ENCODE measurements at regions not wholly inside any gene's neighbourhood (a gene's known extent, or its start where the extent isn't known, plus 50 kb on each side); places are given as distances from the start of the nearest gene placed in this dataset.

GRCh38 chr11:90329043-90329442 lies 106.2 kb upstream of the CHORDC1 start:
- DNase-seq (ENCODE audit: low read depth in 1 of 2, low spot score in 1 of 2), result peak in 1 of 2 experiments; percentile 35
- Histone ChIP-seq H3K27ac (replicated peaks) (no peak overlapping the region), H3K4me3 (replicated peaks; ENCODE audit: insufficient read depth, low read length) (no peak overlapping the region), H3K27me3 (ENCODE audit: insufficient read depth, poor library complexity, severe bottlenecking) (no peaks in the 10 kb centered on the region)
- TF ChIP-seq, protein P1, sequence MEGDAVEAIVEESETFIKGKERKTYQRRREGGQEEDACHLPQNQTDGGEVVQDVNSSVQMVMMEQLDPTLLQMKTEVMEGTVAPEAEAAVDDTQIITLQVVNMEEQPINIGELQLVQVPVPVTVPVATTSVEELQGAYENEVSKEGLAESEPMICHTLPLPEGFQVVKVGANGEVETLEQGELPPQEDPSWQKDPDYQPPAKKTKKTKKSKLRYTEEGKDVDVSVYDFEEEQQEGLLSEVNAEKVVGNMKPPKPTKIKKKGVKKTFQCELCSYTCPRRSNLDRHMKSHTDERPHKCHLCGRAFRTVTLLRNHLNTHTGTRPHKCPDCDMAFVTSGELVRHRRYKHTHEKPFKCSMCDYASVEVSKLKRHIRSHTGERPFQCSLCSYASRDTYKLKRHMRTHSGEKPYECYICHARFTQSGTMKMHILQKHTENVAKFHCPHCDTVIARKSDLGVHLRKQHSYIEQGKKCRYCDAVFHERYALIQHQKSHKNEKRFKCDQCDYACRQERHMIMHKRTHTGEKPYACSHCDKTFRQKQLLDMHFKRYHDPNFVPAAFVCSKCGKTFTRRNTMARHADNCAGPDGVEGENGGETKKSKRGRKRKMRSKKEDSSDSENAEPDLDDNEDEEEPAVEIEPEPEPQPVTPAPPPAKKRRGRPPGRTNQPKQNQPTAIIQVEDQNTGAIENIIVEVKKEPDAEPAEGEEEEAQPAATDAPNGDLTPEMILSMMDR (IDR thresholded peaks at IDR 0.05; ENCODE audit: insufficient read depth, low read length), result no peak
- TF ChIP-seq GABPA (IDR thresholded peaks at IDR 0.05; ENCODE audit: low read depth), result no peak
- peak; percentile 94 for TF ChIP-seq SPI1 (IDR thresholded peaks at IDR 0.05; ENCODE audit: borderline replicate concordance, low read depth)

- DNase-seq (ENCODE audit: low read depth in 1 of 2, low spot score in 1 of 2), result peak in 1 of 2 experiments; percentile 29
- H3K27me3 ChIP-seq (ENCODE audit: insufficient read depth, poor library complexity, severe bottlenecking), result no peaks in the 10 kb centered on the region
- TF ChIP-seq, protein P2, sequence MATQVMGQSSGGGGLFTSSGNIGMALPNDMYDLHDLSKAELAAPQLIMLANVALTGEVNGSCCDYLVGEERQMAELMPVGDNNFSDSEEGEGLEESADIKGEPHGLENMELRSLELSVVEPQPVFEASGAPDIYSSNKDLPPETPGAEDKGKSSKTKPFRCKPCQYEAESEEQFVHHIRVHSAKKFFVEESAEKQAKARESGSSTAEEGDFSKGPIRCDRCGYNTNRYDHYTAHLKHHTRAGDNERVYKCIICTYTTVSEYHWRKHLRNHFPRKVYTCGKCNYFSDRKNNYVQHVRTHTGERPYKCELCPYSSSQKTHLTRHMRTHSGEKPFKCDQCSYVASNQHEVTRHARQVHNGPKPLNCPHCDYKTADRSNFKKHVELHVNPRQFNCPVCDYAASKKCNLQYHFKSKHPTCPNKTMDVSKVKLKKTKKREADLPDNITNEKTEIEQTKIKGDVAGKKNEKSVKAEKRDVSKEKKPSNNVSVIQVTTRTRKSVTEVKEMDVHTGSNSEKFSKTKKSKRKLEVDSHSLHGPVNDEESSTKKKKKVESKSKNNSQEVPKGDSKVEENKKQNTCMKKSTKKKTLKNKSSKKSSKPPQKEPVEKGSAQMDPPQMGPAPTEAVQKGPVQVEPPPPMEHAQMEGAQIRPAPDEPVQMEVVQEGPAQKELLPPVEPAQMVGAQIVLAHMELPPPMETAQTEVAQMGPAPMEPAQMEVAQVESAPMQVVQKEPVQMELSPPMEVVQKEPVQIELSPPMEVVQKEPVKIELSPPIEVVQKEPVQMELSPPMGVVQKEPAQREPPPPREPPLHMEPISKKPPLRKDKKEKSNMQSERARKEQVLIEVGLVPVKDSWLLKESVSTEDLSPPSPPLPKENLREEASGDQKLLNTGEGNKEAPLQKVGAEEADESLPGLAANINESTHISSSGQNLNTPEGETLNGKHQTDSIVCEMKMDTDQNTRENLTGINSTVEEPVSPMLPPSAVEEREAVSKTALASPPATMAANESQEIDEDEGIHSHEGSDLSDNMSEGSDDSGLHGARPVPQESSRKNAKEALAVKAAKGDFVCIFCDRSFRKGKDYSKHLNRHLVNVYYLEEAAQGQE (IDR thresholded peaks at IDR 0.05; ENCODE audit: insufficient replicate concordance, low read depth), result no peak
- TF ChIP-seq SPI1 (IDR thresholded peaks at IDR 0.05; ENCODE audit: borderline replicate concordance, low read depth), result peak; percentile 7; the same call in 1 of the 2 replicates
- no peak overlapping the region for H3K27ac ChIP-seq (replicated peaks)
- H3K4me3 ChIP-seq (replicated peaks; ENCODE audit: insufficient read depth, low read length), result no peak overlapping the region
Observed at GRCh38 chr11:90326647-90327046, 103.8 kb upstream of the CHORDC1 start.

DNA sequence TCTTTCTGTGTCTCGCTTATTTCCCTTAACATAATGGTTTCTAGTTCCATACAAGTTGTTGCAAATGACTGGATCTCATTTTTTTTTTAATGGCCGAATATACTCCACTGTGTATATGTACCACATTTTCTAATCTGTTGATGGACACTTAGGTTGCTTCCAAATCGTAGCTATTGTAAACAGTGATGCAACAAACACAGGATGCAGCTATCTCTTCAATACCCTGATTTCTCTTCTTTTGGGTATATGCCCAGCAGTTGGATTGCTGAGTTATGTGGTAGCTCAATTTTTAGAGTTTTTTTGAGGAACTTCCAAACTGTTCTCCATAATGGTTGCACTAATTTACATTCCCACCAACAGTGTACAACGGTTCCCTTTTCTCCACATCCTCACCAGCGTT lies 100.4 kb upstream of the CHORDC1 start:
- H3K27me3 ChIP-seq (ENCODE audit: insufficient read depth, poor library complexity, severe bottlenecking), result no peaks in the 10 kb centered on the region
- TF ChIP-seq GABPA (IDR thresholded peaks at IDR 0.05; ENCODE audit: low read depth), result no peak
- TF ChIP-seq POLR2AphosphoS5 (IDR thresholded peaks at IDR 0.05; ENCODE audit: low read depth), result no peak
- no peak for TF ChIP-seq SPI1 (IDR thresholded peaks at IDR 0.05; ENCODE audit: borderline replicate concordance, low read depth)
- TF ChIP-seq, protein P2 (IDR thresholded peaks at IDR 0.05; ENCODE audit: insufficient replicate concordance, low read depth), result no peak
- TF ChIP-seq, protein P1 (IDR thresholded peaks at IDR 0.05; ENCODE audit: insufficient read depth, low read length), result no peak
- H3K27ac ChIP-seq (replicated peaks), result no peak overlapping the region
- no peak for DNase-seq (ENCODE audit: low read depth in 1 of 2, low spot score in 1 of 2)
- H3K4me3 ChIP-seq (replicated peaks; ENCODE audit: insufficient read depth, low read length), result no peak overlapping the region

GRCh38 chr11:90321018-90321417 lies 98.2 kb upstream of the CHORDC1 start:
- no peak for DNase-seq (ENCODE audit: low read depth in 1 of 2, low spot score in 1 of 2)
- TF ChIP-seq, protein P2 (IDR thresholded peaks at IDR 0.05; ENCODE audit: insufficient replicate concordance, low read depth), result no peak
- TF ChIP-seq POLR2AphosphoS5 (IDR thresholded peaks at IDR 0.05; ENCODE audit: low read depth), result no peak
- TF ChIP-seq, protein P1 (IDR thresholded peaks at IDR 0.05; ENCODE audit: insufficient read depth, low read length), result no peak
- TF ChIP-seq SPI1 (IDR thresholded peaks at IDR 0.05; ENCODE audit: borderline replicate concordance, low read depth), result no peak
- no peak for TF ChIP-seq GABPA (IDR thresholded peaks at IDR 0.05; ENCODE audit: low read depth)

More at GRCh38 chr11:90321018-90321417, 98.2 kb upstream of the CHORDC1 start:
- Histone ChIP-seq H3K27me3 (ENCODE audit: insufficient read depth, poor library complexity, severe bottlenecking) (no peaks in the 10 kb centered on the region), H3K4me3 (replicated peaks; ENCODE audit: insufficient read depth, low read length) (no peak overlapping the region), H3K27ac (replicated peaks) (no peak overlapping the region)
